HepG2 (cell line): ENCODE measurements at regions not wholly inside any gene's neighbourhood (a gene's known extent, or its start where the extent isn't known, plus 50 kb on each side); places are given as distances from the start of the nearest gene placed in this dataset.

Source experiments
- E2F5 ChIP-seq: sonication (generic); formaldehyde crosslinking; conservative IDR thresholded peaks from 2 replicates; pipeline ENCODE4 v1.4.0; 2020; ENCODE audit warnings: missing genetic modification reagents
- GPN1 ChIP-seq: sonication (generic); formaldehyde crosslinking; IDR thresholded peaks from 2 replicates; pipeline ENCODE4 v1.5.1; 2020; ENCODE audit warnings: missing genetic modification reagents, borderline replicate concordance
- RXRA ChIP-seq: sonication (generic); formaldehyde crosslinking; IDR thresholded peaks from 2 replicates; pipeline ENCODE4 v1.5.1; 2020; ENCODE audit warnings: missing genetic modification reagents
- ZNF296 ChIP-seq: sonication (generic); formaldehyde crosslinking; conservative IDR thresholded peaks from 2 replicates; pipeline ENCODE4 v1.5.0; 2020; ENCODE audit warnings: mild to moderate bottlenecking, missing genetic modification reagents
- TF ChIP-seq, protein P1 (sequence below): sonication (generic); formaldehyde crosslinking; IDR thresholded peaks from 2 replicates; pipeline ENCODE4 v1.8.1; 2023; ENCODE audit warnings: mild to moderate bottlenecking, missing genetic modification reagents
- TF ChIP-seq, protein P2 (sequence below): sonication (generic); formaldehyde crosslinking; IDR thresholded peaks from 2 replicates; pipeline ENCODE4 v1.5.0; 2020; ENCODE audit warnings: mild to moderate bottlenecking, missing genetic modification reagents, moderate library complexity
- TF ChIP-seq, protein P3 (sequence below): sonication (generic); formaldehyde crosslinking; IDR thresholded peaks from 2 replicates; pipeline ENCODE4 v1.4.0; 2020; ENCODE audit warnings: missing genetic modification reagents

- TF ChIP-seq, protein P1, sequence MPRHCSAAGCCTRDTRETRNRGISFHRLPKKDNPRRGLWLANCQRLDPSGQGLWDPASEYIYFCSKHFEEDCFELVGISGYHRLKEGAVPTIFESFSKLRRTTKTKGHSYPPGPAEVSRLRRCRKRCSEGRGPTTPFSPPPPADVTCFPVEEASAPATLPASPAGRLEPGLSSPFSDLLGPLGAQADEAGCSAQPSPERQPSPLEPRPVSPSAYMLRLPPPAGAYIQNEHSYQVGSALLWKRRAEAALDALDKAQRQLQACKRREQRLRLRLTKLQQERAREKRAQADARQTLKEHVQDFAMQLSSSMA, result no peak
- TF ChIP-seq RXRA (CRISPR knock-in tag) (no peak), GPN1 (CRISPR knock-in tag) (no peak), E2F5 (no peak), ZNF296 (no peak)
- TF ChIP-seq, protein P2, sequence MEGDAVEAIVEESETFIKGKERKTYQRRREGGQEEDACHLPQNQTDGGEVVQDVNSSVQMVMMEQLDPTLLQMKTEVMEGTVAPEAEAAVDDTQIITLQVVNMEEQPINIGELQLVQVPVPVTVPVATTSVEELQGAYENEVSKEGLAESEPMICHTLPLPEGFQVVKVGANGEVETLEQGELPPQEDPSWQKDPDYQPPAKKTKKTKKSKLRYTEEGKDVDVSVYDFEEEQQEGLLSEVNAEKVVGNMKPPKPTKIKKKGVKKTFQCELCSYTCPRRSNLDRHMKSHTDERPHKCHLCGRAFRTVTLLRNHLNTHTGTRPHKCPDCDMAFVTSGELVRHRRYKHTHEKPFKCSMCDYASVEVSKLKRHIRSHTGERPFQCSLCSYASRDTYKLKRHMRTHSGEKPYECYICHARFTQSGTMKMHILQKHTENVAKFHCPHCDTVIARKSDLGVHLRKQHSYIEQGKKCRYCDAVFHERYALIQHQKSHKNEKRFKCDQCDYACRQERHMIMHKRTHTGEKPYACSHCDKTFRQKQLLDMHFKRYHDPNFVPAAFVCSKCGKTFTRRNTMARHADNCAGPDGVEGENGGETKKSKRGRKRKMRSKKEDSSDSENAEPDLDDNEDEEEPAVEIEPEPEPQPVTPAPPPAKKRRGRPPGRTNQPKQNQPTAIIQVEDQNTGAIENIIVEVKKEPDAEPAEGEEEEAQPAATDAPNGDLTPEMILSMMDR (CRISPR knock-in tag), result no peak
- TF ChIP-seq, protein P3, sequence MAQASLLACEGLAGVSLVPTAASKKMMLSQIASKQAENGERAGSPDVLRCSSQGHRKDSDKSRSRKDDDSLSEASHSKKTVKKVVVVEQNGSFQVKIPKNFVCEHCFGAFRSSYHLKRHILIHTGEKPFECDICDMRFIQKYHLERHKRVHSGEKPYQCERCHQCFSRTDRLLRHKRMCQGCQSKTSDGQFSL (CRISPR knock-in tag), result no peak
Observed at GRCh38 chr7:13111230-13111629, 423.8 kb downstream of the ARL4A start.
